Transverse colon (tissue), 4 donors: ENCODE measurements at regions not wholly inside any gene's neighbourhood (a gene's known extent, or its start where the extent isn't known, plus 50 kb on each side); places are given as distances from the start of the nearest gene placed in this dataset.

Experiments
- DNase-seq: peaks from one replicate; pipeline ENCODE4 v3.0.0-alpha.2; 2019
- H3K27ac ChIP-seq, 4 donors: fragments of 200-600 bp; sonication (generic); 2 replicates each; pipeline ENCODE4 v1.5.1; 2016 to 2018; ENCODE audit warnings: inconsistent platforms in 4 of 4
- H3K27me3 ChIP-seq: fragments of 200-600 bp; sonication (generic); 2 replicates; pipeline ENCODE4 v1.5.1; 2017; ENCODE audit warnings: inconsistent platforms
- H3K36me3 ChIP-seq, 4 donors: fragments of 200-600 bp; sonication (generic); 2 replicates each; pipeline ENCODE4 v1.5.1; 2017 to 2019; ENCODE audit warnings: inconsistent platforms in 4 of 4
- H3K4me1 ChIP-seq, 4 donors: fragments of 200-600 bp; sonication (generic); 2 replicates each; pipeline ENCODE4 v1.5.1; 2017 to 2020; ENCODE audit warnings: inconsistent platforms in 4 of 4
- H3K4me3 ChIP-seq, 4 donors: fragments of 200-600 bp; sonication (generic); 1 replicate in 1 of 4; 2 replicates in 3 of 4; pipeline versions ENCODE4 v1.5.1 to v1.6.1; 2017 to 2019; ENCODE audit warnings: inconsistent platforms in 4 of 4
- H3K9me3 ChIP-seq, 2 donors: fragments of 200-600 bp; sonication (generic); 2 replicates each; pipeline ENCODE4 v1.5.1; 2017 to 2019; ENCODE audit warnings: inconsistent platforms in 2 of 2
- EP300 ChIP-seq: sonication (generic); formaldehyde crosslinking; IDR thresholded peaks from one replicate; pipeline ENCODE4 v1.6.1; 2017; ENCODE audit warnings: antibody characterized with exemption, low read depth
- POLR2A ChIP-seq: fragments of 450-650 bp; IDR thresholded peaks from one replicate; pipeline ENCODE4 v1.6.1; 2016; ENCODE audit warnings: antibody characterized with exemption, mild to moderate bottlenecking, moderate library complexity
- POLR2AphosphoS5 ChIP-seq, 3 donors: sonication (generic); formaldehyde crosslinking; IDR thresholded peaks; one replicate each; pipeline ENCODE4 v1.6.1; 2016; ENCODE audit warnings: antibody characterized with exemption in 3 of 3
- WGBS, 2 donors: methylation state at CpG; one replicate each; pipeline ENCODE4 v1.1.5; 2018; ENCODE audit warnings: low coverage in 1 of 2; 5-methylcytosine and 5-hydroxymethylcytosine counted together
- in situ Hi-C, 4 donors: fragments of 200-750 bp; cut with MboI; loops; one replicate each; pipeline versions ENCODE4 v1.15.0 to v1.15.1; 2017; ENCODE audit warnings: low sequenced_read_pairs in 3 of 4, low pct_ligation_motif_present in 1 of 4, low pct_unique_long_range_greater_than_20kb in 1 of 4
- intact Hi-C: fragments of 100-400 bp; cut with DNase I; formaldehyde crosslinking; loops from one replicate; pipeline ENCODE4 v1.15.1; 2023; ENCODE audit warnings: low total_unique reads
- TF ChIP-seq, protein P1 (sequence below), 5 experiments: fragments of 200-600 bp in 3 of 5; fragments of 450-650 bp in 2 of 5; sonication (generic) in 3 of 5; IDR thresholded peaks; 1 replicate in 2 of 5; 2 replicates in 3 of 5; pipeline ENCODE4 v1.5.1; 2016 to 2017; ENCODE audit warnings: antibody characterized with exemption in 5 of 5, inconsistent platforms in 3 of 5, mild to moderate bottlenecking in 2 of 5, moderate library complexity in 1 of 5

DNA sequence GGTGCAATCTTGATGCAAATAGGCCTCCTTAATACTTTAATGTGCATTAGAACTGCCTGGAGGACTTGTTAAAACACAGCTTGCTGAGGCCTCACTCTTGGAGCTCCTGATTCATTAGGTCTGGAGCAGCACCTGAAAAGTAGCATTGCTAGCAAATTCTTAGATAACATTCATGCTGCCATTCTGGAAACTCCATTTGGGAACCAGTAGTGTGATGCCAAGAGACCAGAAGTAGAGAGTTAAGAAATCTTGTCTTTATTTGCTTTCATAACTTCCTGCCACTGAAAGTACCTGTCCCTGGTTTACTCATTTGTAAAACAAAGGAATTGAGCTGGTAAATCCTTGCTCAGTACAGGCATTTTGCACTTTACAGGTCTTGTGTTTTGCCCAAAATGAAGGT is 72.0 kb downstream of the RAP2B start:
- Histone ChIP-seq H3K4me1 (peaks cover 0 to 4% (median 0%) of the 10 kb centered on the region in 4 donors), H3K27me3 (no peaks in the 10 kb centered on the region), H3K4me3 (no peak overlapping the region), H3K27ac (no peak overlapping the region), H3K36me3 (no peaks in the 10 kb centered on the region), H3K9me3 (no peaks in the 10 kb centered on the region)
- TF ChIP-seq, protein P1, sequence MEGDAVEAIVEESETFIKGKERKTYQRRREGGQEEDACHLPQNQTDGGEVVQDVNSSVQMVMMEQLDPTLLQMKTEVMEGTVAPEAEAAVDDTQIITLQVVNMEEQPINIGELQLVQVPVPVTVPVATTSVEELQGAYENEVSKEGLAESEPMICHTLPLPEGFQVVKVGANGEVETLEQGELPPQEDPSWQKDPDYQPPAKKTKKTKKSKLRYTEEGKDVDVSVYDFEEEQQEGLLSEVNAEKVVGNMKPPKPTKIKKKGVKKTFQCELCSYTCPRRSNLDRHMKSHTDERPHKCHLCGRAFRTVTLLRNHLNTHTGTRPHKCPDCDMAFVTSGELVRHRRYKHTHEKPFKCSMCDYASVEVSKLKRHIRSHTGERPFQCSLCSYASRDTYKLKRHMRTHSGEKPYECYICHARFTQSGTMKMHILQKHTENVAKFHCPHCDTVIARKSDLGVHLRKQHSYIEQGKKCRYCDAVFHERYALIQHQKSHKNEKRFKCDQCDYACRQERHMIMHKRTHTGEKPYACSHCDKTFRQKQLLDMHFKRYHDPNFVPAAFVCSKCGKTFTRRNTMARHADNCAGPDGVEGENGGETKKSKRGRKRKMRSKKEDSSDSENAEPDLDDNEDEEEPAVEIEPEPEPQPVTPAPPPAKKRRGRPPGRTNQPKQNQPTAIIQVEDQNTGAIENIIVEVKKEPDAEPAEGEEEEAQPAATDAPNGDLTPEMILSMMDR (IDR thresholded peaks at IDR 0.05): no peak
- TF ChIP-seq POLR2AphosphoS5 (IDR thresholded peaks at IDR 0.05) (no peak), EP300 (no peak), POLR2A (no peak)
- intact Hi-C loops (no loop called here), in situ Hi-C loops (no loop called here)
- no peak for DNase-seq

DNA sequence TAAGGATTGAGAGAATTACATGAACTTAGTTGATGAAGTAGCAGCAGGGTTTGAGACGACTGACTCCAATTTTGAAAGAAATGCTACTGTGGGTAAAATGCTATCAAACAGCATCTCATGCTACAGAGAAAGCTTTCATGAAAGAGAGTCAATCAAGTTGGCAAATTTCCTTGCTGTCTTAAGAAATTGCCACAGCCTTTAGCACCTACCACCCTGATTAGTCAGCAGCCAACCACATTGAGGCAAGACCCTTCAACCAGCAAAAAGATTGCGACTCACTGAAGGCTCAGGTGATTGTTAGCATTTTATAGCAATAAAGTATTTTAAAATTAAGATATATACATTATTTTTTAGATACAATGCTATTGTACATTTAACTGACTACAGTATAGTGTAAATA is 80.9 kb downstream of the RAP2B start:
- Histone ChIP-seq H3K4me1 (peaks cover 0 to 7% (median 0%) of the 10 kb centered on the region in 4 donors), H3K27me3 (no peaks in the 10 kb centered on the region), H3K36me3 (no peaks in the 10 kb centered on the region), H3K27ac (no peak overlapping the region), H3K9me3 (no peaks in the 10 kb centered on the region), H3K4me3 (no peak overlapping the region)
- TF ChIP-seq EP300 (no peak), POLR2A (no peak), POLR2AphosphoS5 (IDR thresholded peaks at IDR 0.05) (no peak)
- TF ChIP-seq, protein P1 (IDR thresholded peaks at IDR 0.05): no peak
- in situ Hi-C loops: no loop called here
- intact Hi-C loops: no loop called here
- DNase-seq: no peak
- 67 to 90% methylated on average over 2 of the region's 2 CpGs for WGBS, 2 donors

- no peak for DNase-seq
- Histone ChIP-seq H3K36me3 (no peaks in the 10 kb centered on the region), H3K27me3 (no peaks in the 10 kb centered on the region), H3K9me3 (no peaks in the 10 kb centered on the region), H3K27ac (no peak overlapping the region), H3K4me3 (no peak overlapping the region), H3K4me1 (peaks cover 0 to 12% (median 0%) of the 10 kb centered on the region in 4 donors)
- WGBS, 2 donors: 87 to 92% methylated on average over 3 of the region's 3 CpGs
- in situ Hi-C loops: no loop called here
- TF ChIP-seq, protein P1 (IDR thresholded peaks at IDR 0.05): no peak
- TF ChIP-seq EP300 (no peak), POLR2A (no peak), POLR2AphosphoS5 (IDR thresholded peaks at IDR 0.05) (no peak)
- intact Hi-C loops: no loop called here
Observed at GRCh38 chr3:153244961-153245360, 82.9 kb downstream of the RAP2B start.

DNA sequence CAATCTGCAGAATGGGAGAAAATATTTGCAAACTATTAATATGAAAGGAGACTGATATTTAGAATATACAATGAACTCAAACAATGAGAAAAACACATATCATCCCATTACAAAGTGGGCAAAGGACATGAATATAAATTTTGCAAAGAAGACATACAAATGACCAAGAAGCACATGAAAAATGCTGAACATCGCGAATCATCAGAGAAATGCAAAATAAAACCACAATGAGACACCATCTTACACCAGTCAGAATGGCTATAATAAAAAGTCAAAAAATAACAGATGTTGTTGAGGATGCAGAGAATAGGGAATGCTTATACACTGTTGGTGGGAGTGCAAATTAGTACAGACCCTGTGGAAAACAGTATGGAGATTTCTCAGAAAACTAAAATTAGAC is 83.6 kb downstream of the RAP2B start:
- Histone ChIP-seq H3K9me3 (no peaks in the 10 kb centered on the region), H3K27me3 (no peaks in the 10 kb centered on the region), H3K27ac (no peak overlapping the region), H3K4me1 (peaks cover 0 to 12% (median 0%) of the 10 kb centered on the region in 4 donors), H3K4me3 (no peak overlapping the region), H3K36me3 (no peaks in the 10 kb centered on the region)
- TF ChIP-seq POLR2AphosphoS5 (IDR thresholded peaks at IDR 0.05) (no peak), EP300 (no peak), POLR2A (no peak)
- TF ChIP-seq, protein P1 (IDR thresholded peaks at IDR 0.05): no peak
- DNase-seq: no peak
- intact Hi-C loops: no loop called here
- in situ Hi-C loops: no loop called here
- WGBS, 2 donors: 91 to 100% methylated on average over 2 of the region's 2 CpGs
